Type B pancreatic cell (in vitro differentiated cells): ENCODE measurements at regions not wholly inside any gene's neighbourhood (a gene's known extent, or its start where the extent isn't known, plus 50 kb on each side); places are given as distances from the start of the nearest gene placed in this dataset.
A peak's percentile ranks its signal among the peaks of the same experiment; 100 is the strongest.

Experiments
- DNase-seq: peaks from one replicate; pipeline ENCODE4 v3.0.0; 2021; ENCODE audit warnings: mixed read lengths; ENCODE audit not compliant: unreplicated experiment; ENCODE audit errors: extremely low spot score
- H3K27ac Mint-ChIP-seq: 2 replicates; pipeline ENCODE4 v1.8.0; 2021; ENCODE audit warnings: mild to moderate bottlenecking, mixed read lengths
- H3K27me3 Mint-ChIP-seq: 2 replicates; pipeline ENCODE4 v1.8.0; 2021; ENCODE audit warnings: mixed read lengths
- H3K36me3 Mint-ChIP-seq: 2 replicates; pipeline ENCODE4 v1.8.0; 2021; ENCODE audit warnings: mixed read lengths
- H3K4me1 Mint-ChIP-seq: one replicate; pipeline ENCODE4 v1.8.0; 2021; ENCODE audit warnings: mixed read lengths; ENCODE audit not compliant: unreplicated experiment
- H3K4me3 Mint-ChIP-seq: 2 replicates; pipeline ENCODE4 v1.8.0; 2021; ENCODE audit warnings: mild to moderate bottlenecking, mixed read lengths
- H3K9me3 Mint-ChIP-seq: 2 replicates; pipeline ENCODE4 v1.8.0; 2021; ENCODE audit warnings: mixed read lengths
- CTCF ChIP-seq: fragments of 200-600 bp; sonication (generic); conservative IDR thresholded peaks from 2 replicates; pipeline ENCODE4 v1.5.0; 2021; ENCODE audit warnings: antibody characterized with exemption, mild to moderate bottlenecking

DNA sequence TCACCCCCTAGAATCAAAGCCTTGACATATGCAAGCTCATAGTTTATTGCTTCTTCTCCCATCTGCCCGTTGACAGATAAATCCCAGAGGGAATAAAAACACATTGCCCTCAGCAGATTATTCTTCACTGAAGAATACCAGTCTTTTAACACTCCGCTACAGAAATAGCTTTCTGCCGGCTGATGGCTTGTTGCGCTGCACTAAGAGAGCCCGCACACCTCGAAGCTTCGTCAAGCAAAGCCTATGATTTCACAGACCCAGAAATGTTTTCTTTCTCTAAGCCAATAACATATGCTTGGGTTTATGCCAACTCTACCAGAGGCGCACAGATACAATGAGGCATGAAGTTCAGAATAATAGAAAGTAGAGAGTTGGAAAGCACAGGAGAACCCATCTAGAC lies 208.9 kb upstream of the FOXQ1 start:
- Mint-ChIP-seq H3K36me3 (no peaks in the 10 kb centered on the region), H3K4me3 (no peak overlapping the region), H3K27me3 (peaks cover 14% of the 10 kb centered on the region), H3K4me1 (peaks cover 25% of the 10 kb centered on the region), H3K27ac (no peak overlapping the region), H3K9me3 (no peaks in the 10 kb centered on the region)
- no peak for TF ChIP-seq CTCF
- DNase-seq: no peak

DNA sequence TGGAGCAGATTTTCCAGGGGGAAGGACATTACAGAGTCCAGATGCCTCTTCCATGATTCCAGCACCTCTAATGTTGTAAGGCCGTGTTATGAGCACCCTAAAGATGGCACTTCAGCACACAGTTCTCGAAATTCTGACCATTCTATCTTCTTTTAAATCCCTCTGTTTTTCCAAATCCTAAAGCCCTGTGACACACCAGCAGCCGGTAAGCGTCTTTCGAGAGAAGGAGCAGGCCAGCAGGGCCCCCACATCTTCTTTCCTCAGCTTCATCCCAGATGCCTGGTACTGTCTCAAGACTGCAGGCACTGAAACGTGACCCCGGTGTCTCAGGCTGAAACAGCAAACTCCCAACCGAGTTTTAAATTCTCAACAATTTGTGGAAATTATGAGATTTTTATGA lies 211.6 kb upstream of the FOXQ1 start:
- no peaks in the 10 kb centered on the region for H3K9me3 Mint-ChIP-seq
- no peak overlapping the region for H3K4me3 Mint-ChIP-seq
- no peak for TF ChIP-seq CTCF
- DNase-seq: no peak
- H3K36me3 Mint-ChIP-seq: no peaks in the 10 kb centered on the region
- H3K27me3 Mint-ChIP-seq: peaks cover 17% of the 10 kb centered on the region
- H3K4me1 Mint-ChIP-seq: peaks cover 25% of the 10 kb centered on the region
- no peak overlapping the region for H3K27ac Mint-ChIP-seq

- no peak for DNase-seq
- no peak overlapping the region for H3K27ac Mint-ChIP-seq
- H3K4me3 Mint-ChIP-seq: peak overlapping the region; percentile 5
- H3K4me1 Mint-ChIP-seq: peaks cover 26% of the 10 kb centered on the region
- TF ChIP-seq CTCF: no peak
- no peaks in the 10 kb centered on the region for H3K9me3 Mint-ChIP-seq
- peaks cover 12% of the 10 kb centered on the region for H3K27me3 Mint-ChIP-seq
- H3K36me3 Mint-ChIP-seq: no peaks in the 10 kb centered on the region
These were observed 212.6 kb upstream of the FOXQ1 start for GRCh38 chr6:1099264-1099663.

- Mint-ChIP-seq H3K4me3 (no peak overlapping the region), H3K9me3 (no peaks in the 10 kb centered on the region), H3K4me1 (peaks cover 11% of the 10 kb centered on the region), H3K36me3 (no peaks in the 10 kb centered on the region), H3K27me3 (peaks cover 12% of the 10 kb centered on the region), H3K27ac (no peak overlapping the region)
- no peak for DNase-seq
- no peak for TF ChIP-seq CTCF
These were observed 214.7 kb upstream of the FOXQ1 start for GRCh38 chr6:1096967-1097765.

DNA sequence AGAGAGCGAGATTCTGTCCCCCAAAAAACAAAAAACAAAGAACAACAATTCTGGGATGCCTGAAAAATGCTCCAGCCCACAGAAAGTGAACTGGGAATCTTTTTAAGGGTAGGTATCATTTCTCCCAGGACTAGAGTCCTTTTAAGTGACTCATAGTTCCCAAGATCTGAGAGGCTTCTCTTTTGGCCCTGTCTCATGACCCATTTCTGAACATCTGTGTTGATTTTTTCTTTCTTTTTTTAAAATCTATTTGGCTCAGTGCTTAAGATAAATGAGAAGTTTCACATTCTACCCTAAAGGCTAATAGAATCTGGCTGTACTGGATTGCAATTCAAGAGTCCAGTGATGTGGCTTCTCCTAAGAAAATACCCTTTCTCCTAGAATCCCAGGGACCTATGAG lies 217.6 kb upstream of the FOXQ1 start:
- H3K27ac Mint-ChIP-seq: peak overlapping the region; percentile 17
- TF ChIP-seq CTCF: no peak
- H3K36me3 Mint-ChIP-seq: no peaks in the 10 kb centered on the region

GRCh38 chr6:1091900-1092299 lies 220.0 kb upstream of the FOXQ1 start:
- no peak for DNase-seq
- Mint-ChIP-seq H3K9me3 (no peaks in the 10 kb centered on the region), H3K4me1 (peaks cover 15% of the 10 kb centered on the region), H3K27me3 (peaks cover 3% of the 10 kb centered on the region), H3K27ac (no peak overlapping the region), H3K36me3 (no peaks in the 10 kb centered on the region), H3K4me3 (no peak overlapping the region)
- no peak for TF ChIP-seq CTCF

More for the DNA sequence above, 217.6 kb upstream of the FOXQ1 start:
- no peak for DNase-seq
- Mint-ChIP-seq H3K9me3 (no peaks in the 10 kb centered on the region), H3K4me3 (no peak overlapping the region), H3K27me3 (peaks cover 7% of the 10 kb centered on the region), H3K4me1 (peaks cover 7% of the 10 kb centered on the region)
